ENCODE measurements at regions not wholly inside any gene's neighbourhood (a gene's known extent, or its start where the extent isn't known, plus 50 kb on each side); places are given as distances from the start of the nearest gene placed in this dataset.

DNA sequence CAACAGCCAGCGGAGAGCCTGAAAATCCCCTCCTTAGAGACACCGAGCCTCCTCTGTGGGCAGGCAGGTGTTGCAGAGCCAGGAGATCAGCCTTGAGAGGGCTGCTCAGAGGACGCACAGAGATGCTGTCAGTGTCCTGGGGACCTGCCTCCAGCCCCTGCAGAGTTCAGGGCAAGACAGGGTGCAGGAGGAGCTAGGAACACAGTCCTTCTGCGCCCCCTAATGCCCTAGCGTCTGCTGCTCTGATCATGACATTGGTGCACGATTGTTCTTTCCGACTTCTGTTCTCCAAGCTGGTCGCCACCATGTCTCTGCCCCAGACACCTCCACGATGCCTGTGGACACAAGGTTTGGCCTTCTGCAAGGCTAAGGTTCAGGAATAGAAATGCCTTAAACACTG is 613.7 kb upstream of the MKI67 start:
- no peak overlapping the region for H2AFZ ChIP-seq (ENCODE audit: low read depth, low read length)
- H3K36me3 ChIP-seq (ENCODE audit: insufficient read depth, low read length) = no peaks in the 10 kb centered on the region
- no peak overlapping the region for H3K4me3 ChIP-seq (ENCODE audit: low read length)
- H3K9me3 ChIP-seq (ENCODE audit: low read length) = no peaks in the 10 kb centered on the region
- H3K27me3 ChIP-seq (ENCODE audit: insufficient read depth, low read length) = no peaks in the 10 kb centered on the region
- no peaks in the 10 kb centered on the region for H3K4me1 ChIP-seq (ENCODE audit: insufficient read depth, low read length)

DNA sequence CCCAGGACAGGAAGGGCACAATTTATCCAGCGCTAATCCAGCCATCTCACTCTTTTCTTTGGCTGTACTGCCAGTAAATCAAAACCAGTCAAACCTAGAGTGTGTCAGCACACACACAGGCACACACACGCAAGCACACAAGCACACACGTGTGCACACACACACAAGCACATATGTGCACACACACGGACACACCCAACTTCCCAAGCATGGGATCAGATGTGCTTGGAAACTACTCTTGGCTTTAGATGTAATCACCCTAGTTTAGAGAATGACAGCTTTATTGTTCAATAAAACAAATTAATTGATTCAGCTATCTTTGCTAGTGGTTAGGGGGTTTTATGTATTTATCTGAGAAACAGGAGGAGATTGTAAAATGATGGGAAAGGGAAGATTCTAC is 615.0 kb upstream of the MKI67 start:
- no peaks in the 10 kb centered on the region for H3K9me3 ChIP-seq (ENCODE audit: low read length)
- H2AFZ ChIP-seq (ENCODE audit: low read depth, low read length) = no peak overlapping the region
- no peak overlapping the region for H3K4me3 ChIP-seq (ENCODE audit: low read length)
- no peaks in the 10 kb centered on the region for H3K36me3 ChIP-seq (ENCODE audit: insufficient read depth, low read length)
- no peaks in the 10 kb centered on the region for H3K4me1 ChIP-seq (ENCODE audit: insufficient read depth, low read length)
- H3K27me3 ChIP-seq (ENCODE audit: insufficient read depth, low read length) = no peaks in the 10 kb centered on the region

DNA sequence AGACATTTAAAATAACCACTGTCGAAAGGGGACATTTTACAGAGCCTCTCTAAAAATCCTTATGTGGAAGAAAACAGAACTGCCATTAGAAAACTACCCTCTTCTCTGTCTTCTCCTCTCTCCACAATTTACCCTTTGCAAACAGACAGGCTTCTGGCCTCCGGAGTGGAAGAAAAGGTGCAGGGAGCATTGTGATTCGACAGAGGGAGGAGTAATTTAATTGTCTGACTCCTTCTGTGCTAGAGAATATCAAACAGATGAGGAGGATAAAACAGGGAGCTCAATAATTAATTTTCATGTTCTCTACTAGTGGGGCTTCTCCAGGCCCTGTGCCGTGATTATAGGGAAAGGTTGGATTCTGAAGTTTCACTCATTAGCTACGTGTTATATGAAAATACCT is 615.5 kb upstream of the MKI67 start:
- no peak overlapping the region for H2AFZ ChIP-seq (ENCODE audit: low read depth, low read length)
- no peaks in the 10 kb centered on the region for H3K9me3 ChIP-seq (ENCODE audit: low read length)
- no peaks in the 10 kb centered on the region for H3K36me3 ChIP-seq (ENCODE audit: insufficient read depth, low read length)
- no peaks in the 10 kb centered on the region for H3K27me3 ChIP-seq (ENCODE audit: insufficient read depth, low read length)
- no peak overlapping the region for H3K4me3 ChIP-seq (ENCODE audit: low read length)
- no peaks in the 10 kb centered on the region for H3K4me1 ChIP-seq (ENCODE audit: insufficient read depth, low read length)

DNA sequence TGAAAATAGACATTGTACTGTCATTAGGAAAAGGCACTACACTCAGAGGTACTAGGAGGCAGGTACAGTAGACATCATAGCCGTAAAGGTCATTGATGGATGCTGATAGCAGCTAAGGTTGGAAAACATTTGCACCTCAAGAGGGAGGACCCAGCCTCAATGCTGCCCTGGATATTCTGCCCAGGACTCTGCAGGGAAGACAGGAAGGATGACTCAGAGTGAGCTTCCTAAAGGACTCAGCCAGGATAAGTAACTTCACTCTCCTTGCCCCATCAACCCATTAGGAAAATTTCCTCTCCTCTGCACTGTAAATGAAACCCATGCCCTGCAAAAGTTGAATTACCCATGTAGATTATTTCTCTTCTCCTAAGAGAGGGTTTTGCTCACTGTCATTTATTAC is 617.9 kb upstream of the MKI67 start:
- Histone ChIP-seq H3K4me1 (ENCODE audit: insufficient read depth, low read length) (no peaks in the 10 kb centered on the region), H3K36me3 (ENCODE audit: insufficient read depth, low read length) (no peaks in the 10 kb centered on the region), H3K27me3 (ENCODE audit: insufficient read depth, low read length) (no peaks in the 10 kb centered on the region), H3K9me3 (ENCODE audit: low read length) (no peaks in the 10 kb centered on the region), H3K4me3 (ENCODE audit: low read length) (no peak overlapping the region), H2AFZ (ENCODE audit: low read depth, low read length) (no peak overlapping the region)

DNA sequence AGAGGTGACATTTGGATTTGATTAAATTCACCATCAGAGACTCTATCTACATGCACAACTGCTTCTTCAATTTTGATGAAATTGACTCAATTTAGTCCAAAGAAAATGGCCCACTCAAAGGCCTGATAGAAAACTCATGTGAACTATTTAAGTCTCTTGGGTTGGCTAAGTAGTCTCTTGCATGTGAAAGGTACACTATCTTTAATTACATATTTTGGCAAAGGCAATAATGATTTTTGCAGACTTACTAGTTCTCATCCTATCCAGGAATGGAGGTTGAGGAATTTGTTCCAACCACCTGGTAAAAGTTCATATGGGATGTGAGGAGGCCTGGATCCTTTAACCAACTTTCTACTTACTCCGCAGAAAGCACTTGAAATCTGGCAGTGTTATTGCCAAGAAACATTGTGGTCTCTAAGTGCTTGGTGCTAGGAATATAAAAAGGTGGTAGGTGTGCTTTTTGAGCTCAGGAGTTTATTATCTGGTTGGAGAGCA is 618.6 kb upstream of the MKI67 start:
- no peaks in the 10 kb centered on the region for H3K9me3 ChIP-seq (ENCODE audit: low read length)
- no peak overlapping the region for H3K4me3 ChIP-seq (ENCODE audit: low read length)
- no peak overlapping the region for H2AFZ ChIP-seq (ENCODE audit: low read depth, low read length)
- H3K27me3 ChIP-seq (ENCODE audit: insufficient read depth, low read length) = no peaks in the 10 kb centered on the region
- no peaks in the 10 kb centered on the region for H3K36me3 ChIP-seq (ENCODE audit: insufficient read depth, low read length)
- H3K4me1 ChIP-seq (ENCODE audit: insufficient read depth, low read length) = no peaks in the 10 kb centered on the region

DNA sequence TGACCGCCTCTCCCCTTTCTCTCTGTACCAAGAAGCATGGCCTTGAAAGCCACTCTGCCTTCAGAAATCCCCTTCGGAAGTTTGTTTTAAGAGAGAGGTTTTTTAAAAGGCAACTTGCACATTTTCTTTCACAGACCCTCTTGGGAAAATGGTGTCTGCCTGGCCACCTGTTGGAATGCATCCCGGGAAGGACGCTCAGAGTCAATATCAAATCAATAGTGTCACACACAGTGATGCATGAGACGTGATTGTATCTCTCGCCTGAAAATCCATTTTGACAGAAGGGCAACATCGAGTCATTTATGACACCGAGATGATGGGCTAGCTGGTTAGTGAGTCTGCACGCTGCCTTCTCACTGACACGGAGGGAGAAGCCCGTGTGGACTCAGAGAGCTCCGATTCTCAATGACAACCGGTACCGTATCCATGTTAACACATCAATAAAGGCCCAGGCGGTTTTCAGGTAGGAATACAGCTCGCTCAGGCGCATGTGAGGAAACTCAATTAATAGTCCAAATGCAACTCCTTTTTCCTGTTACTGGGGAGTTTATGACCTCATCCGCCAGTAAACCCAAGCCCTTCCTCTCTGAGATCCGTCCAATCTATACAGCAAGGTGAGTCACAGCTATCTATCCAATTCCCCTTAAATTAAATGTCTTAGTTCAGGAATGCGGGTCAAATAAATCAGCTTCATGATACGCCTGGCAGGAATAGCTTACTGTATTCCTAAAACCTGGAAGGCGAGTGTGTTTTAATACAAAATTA is 621.5 kb upstream of the MKI67 start:
- Histone ChIP-seq H3K4me1 (ENCODE audit: insufficient read depth, low read length) (no peaks in the 10 kb centered on the region), H3K9me3 (ENCODE audit: low read length) (no peaks in the 10 kb centered on the region), H3K36me3 (ENCODE audit: insufficient read depth, low read length) (no peaks in the 10 kb centered on the region), H3K27me3 (ENCODE audit: insufficient read depth, low read length) (no peaks in the 10 kb centered on the region), H3K4me3 (ENCODE audit: low read length) (no peak overlapping the region), H2AFZ (ENCODE audit: low read depth, low read length) (no peak overlapping the region)

DNA sequence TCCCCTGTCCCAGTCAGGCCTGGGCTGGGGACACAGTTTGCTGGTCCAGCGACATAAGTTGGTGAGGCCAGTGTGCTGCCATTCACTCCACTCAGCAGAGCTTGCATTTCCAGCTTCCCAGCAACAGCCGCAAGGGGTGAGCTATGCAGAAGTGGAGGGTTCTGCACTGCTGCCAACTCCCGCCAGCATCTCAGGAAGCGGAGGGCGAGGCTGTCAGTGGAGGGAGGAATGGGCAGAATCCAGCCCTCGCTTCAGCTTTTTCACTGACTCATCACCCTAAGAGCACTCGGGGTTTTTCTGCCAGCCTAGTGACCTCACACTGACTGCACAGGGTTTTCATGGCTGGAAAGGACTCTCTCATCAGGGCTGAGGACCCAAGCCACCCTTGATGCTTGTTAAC is 625.1 kb upstream of the MKI67 start:
- no peaks in the 10 kb centered on the region for H3K9me3 ChIP-seq (ENCODE audit: low read length)
- no peak overlapping the region for H3K4me3 ChIP-seq (ENCODE audit: low read length)
- no peaks in the 10 kb centered on the region for H3K27me3 ChIP-seq (ENCODE audit: insufficient read depth, low read length)
- no peaks in the 10 kb centered on the region for H3K4me1 ChIP-seq (ENCODE audit: insufficient read depth, low read length)
- H2AFZ ChIP-seq (ENCODE audit: low read depth, low read length) = no peak overlapping the region
- no peaks in the 10 kb centered on the region for H3K36me3 ChIP-seq (ENCODE audit: insufficient read depth, low read length)

DNA sequence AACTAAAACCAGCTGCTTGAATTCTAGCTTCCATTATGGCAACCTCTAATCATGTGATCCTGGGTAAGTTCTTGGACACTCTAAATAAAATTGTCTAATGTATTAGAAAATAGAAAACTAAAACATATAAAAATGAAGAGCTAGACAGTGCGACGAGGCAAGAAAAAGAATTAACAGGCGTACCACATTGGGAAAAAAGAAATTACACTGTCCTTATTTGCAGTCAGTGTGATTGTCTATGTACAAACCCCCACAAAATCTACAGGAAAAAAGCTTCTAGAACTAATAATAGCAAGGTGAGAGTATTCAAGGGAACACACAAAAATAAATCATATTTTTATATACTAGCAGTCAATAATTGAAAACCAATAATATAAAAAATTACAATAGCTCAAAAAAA is 625.6 kb upstream of the MKI67 start:
- Histone ChIP-seq H2AFZ (ENCODE audit: low read depth, low read length) (no peak overlapping the region), H3K36me3 (ENCODE audit: insufficient read depth, low read length) (no peaks in the 10 kb centered on the region), H3K9me3 (ENCODE audit: low read length) (no peaks in the 10 kb centered on the region), H3K4me1 (ENCODE audit: insufficient read depth, low read length) (no peaks in the 10 kb centered on the region), H3K4me3 (ENCODE audit: low read length) (no peak overlapping the region), H3K27me3 (ENCODE audit: insufficient read depth, low read length) (no peaks in the 10 kb centered on the region)

DNA sequence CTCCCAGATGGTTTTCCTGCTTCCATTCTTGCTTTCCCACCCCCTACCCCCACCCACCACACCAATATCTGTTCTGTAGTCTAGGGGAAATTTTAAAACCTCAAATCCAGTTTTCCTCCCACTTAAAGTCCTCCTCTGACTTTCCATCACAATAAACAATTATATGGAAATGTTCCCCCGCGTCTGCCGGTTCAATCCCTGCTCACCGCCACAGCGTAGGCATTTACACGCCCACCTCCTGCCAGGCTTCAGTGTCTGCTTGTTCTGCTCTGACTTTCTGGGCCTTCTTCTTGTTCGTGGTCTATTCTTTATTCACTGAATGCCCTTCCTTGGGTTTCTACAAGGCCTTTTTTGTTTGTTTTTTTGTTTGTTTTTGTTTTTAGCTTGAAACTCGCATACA is 633.0 kb upstream of the MKI67 start:
- no peaks in the 10 kb centered on the region for H3K4me1 ChIP-seq (ENCODE audit: insufficient read depth, low read length)
- H3K9me3 ChIP-seq (ENCODE audit: low read length) = no peaks in the 10 kb centered on the region
- H2AFZ ChIP-seq (ENCODE audit: low read depth, low read length) = no peak overlapping the region
- no peak overlapping the region for H3K4me3 ChIP-seq (ENCODE audit: low read length)
- H3K27me3 ChIP-seq (ENCODE audit: insufficient read depth, low read length) = no peaks in the 10 kb centered on the region
- no peaks in the 10 kb centered on the region for H3K36me3 ChIP-seq (ENCODE audit: insufficient read depth, low read length)

DNA sequence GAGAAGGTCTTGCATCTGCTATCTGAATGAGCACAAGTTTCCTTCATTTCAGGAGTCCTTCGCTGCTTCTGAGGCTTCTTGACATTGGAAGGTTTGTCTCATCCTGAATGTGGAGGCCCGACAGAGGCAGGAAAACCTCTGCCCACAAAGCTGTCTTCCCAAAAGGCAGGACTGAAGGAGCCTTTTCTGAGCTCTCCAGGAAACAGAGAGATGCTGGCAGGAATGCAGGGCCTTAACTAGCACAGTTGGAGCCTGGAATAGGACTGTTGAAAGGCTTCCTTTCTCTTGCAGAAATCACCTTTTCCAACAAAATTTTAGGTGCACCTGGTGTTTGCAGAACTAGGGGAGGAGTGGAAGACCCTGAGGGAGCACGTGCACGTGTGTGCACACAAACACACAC is 637.4 kb upstream of the MKI67 start:
- Histone ChIP-seq H3K36me3 (ENCODE audit: insufficient read depth, low read length) (no peaks in the 10 kb centered on the region), H3K9me3 (ENCODE audit: low read length) (no peaks in the 10 kb centered on the region), H3K27me3 (ENCODE audit: insufficient read depth, low read length) (no peaks in the 10 kb centered on the region), H3K4me3 (ENCODE audit: low read length) (no peak overlapping the region), H2AFZ (ENCODE audit: low read depth, low read length) (no peak overlapping the region), H3K4me1 (ENCODE audit: insufficient read depth, low read length) (no peaks in the 10 kb centered on the region)

DNA sequence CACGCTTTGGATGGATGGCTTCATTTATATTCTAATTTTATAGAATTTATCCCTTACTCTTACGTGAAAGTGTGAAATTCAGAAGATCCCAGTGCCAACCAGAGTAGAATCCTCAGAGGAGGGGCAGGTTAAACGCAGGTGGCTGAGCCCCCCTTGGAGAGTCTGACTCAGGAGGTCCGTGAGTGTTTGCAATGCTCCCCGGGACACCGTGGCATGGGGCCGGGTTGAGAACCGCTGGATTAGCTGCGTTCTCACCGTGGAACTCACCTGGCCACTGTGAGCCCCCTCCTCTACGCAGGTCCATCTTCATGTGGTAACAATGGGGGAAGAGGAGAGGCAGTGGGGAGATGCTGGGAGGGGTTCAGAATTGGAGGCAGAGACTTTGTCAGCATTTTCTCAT is 638.0 kb upstream of the MKI67 start:
- H3K4me1 ChIP-seq (ENCODE audit: insufficient read depth, low read length) = no peaks in the 10 kb centered on the region
- H2AFZ ChIP-seq (ENCODE audit: low read depth, low read length) = no peak overlapping the region
- no peaks in the 10 kb centered on the region for H3K36me3 ChIP-seq (ENCODE audit: insufficient read depth, low read length)

DNA sequence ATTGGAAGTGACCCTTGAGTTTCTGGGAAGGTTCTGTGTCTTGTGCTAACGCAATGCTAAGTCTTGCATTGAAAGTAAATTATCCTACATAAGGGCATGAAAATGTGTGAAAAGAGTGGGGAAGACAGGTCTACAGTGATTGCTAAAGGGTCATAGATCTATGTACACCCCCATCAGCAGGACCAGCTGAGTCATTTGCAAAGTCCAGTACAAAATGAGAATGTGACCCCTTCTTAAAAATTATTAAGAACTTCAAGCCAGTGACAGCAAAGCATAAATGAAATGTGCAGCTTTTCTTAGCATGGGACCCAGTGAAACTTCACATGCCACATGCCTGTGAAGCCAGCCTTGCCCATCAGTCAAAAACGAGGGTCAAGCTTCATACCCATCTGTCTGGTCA is 640.7 kb upstream of the MKI67 start:
- H3K9me3 ChIP-seq (ENCODE audit: low read length) = no peaks in the 10 kb centered on the region
- no peaks in the 10 kb centered on the region for H3K4me1 ChIP-seq (ENCODE audit: insufficient read depth, low read length)
- H2AFZ ChIP-seq (ENCODE audit: low read depth, low read length) = no peak overlapping the region
- H3K27me3 ChIP-seq (ENCODE audit: insufficient read depth, low read length) = no peaks in the 10 kb centered on the region
- H3K36me3 ChIP-seq (ENCODE audit: insufficient read depth, low read length) = no peaks in the 10 kb centered on the region
- H3K4me3 ChIP-seq (ENCODE audit: low read length) = no peak overlapping the region

More for the DNA sequence above, 638.0 kb upstream of the MKI67 start:
- H3K27me3 ChIP-seq (ENCODE audit: insufficient read depth, low read length) = no peaks in the 10 kb centered on the region
- H3K4me3 ChIP-seq (ENCODE audit: low read length) = no peak overlapping the region
- H3K9me3 ChIP-seq (ENCODE audit: low read length) = no peaks in the 10 kb centered on the region

DNA sequence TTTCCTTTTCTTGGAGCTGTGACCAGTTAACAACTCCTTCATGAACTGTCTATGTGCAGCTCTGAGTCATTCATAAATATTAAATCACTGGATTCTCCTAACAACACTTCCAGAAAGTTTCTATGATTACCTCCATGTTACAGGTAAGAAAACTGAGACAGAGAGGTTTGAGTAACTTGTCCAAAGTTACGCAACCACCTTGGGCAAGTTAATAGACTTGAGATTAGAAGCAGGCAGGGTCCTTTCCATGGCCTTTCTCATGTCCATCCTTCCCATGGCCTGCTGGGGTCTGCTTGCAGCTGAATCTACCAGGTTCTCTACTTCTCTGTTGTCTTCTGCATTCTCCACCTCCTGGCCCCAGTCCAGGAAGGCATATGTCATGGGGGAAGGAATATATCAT is 648.8 kb upstream of the MKI67 start:
- Histone ChIP-seq H3K27me3 (ENCODE audit: insufficient read depth, low read length) (no peaks in the 10 kb centered on the region), H3K4me3 (ENCODE audit: low read length) (no peak overlapping the region), H3K9me3 (ENCODE audit: low read length) (no peaks in the 10 kb centered on the region), H3K4me1 (ENCODE audit: insufficient read depth, low read length) (no peaks in the 10 kb centered on the region), H3K36me3 (ENCODE audit: insufficient read depth, low read length) (no peaks in the 10 kb centered on the region), H2AFZ (ENCODE audit: low read depth, low read length) (no peak overlapping the region)

DNA sequence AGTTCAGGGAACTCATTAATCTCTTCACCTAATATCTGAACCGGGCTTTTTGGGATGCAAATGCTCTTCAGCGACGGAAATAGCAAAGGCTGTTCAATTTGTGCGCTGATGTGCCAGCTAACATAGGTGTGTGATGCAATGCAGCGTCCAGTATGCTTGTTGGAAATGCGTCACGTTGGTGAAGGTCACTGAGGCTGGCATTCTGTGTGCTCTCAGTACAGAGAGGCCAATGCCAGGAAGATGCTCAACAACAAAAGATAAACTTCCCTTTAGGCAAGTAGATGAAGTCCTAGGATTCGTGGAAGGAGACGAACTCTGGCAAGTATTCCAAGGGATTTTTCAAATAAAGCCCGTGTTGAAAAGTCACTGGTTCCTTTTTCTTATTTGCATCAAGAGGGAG is 649.5 kb upstream of the MKI67 start:
- Histone ChIP-seq H3K36me3 (ENCODE audit: insufficient read depth, low read length) (no peaks in the 10 kb centered on the region), H3K4me1 (ENCODE audit: insufficient read depth, low read length) (no peaks in the 10 kb centered on the region), H3K4me3 (ENCODE audit: low read length) (no peak overlapping the region), H2AFZ (ENCODE audit: low read depth, low read length) (no peak overlapping the region), H3K27me3 (ENCODE audit: insufficient read depth, low read length) (no peaks in the 10 kb centered on the region), H3K9me3 (ENCODE audit: low read length) (no peaks in the 10 kb centered on the region)
